H1 (cell line): ENCODE measurements at regions not wholly inside any gene's neighbourhood (a gene's known extent, or its start where the extent isn't known, plus 50 kb on each side); places are given as distances from the start of the nearest gene placed in this dataset.

Experiments used
- CTCF ChIA-PET: fragments of 300-600 bp; sonication (Branson Sonifier 250); formaldehyde crosslinking; loops from one replicate; lab custom pipeline; 2021; ENCODE audit not compliant: partially characterized antibody; lab: Charles Lee
- POLR2A ChIA-PET: fragments of 300-600 bp; sonication (Branson Sonifier 250); formaldehyde crosslinking; loops from one replicate; lab custom pipeline; 2021; ENCODE audit warnings: inconsistent platforms; ENCODE audit not compliant: partially characterized antibody; lab: Charles Lee
- DNase-seq, 2 experiments: peaks; one replicate each; pipeline versions ENCODE4 v3.0.0 to v3.0.0-alpha.2; 2010 to 2022; ENCODE audit warnings: low spot score in 2 of 2, low read depth in 1 of 2, mixed read lengths in 1 of 2
- FAIRE-seq: peaks from 2 replicates; lab custom pipeline; 2011; peaks lifted over from hg19 to GRCh38; lab: Jason Lieb, UNC
- H2AFZ ChIP-seq: 2 replicates; pipeline ENCODE4 v1.8.1; 2012; ENCODE audit warnings: low read length, inconsistent platforms
- H2AK5ac ChIP-seq: 2 replicates; pipeline ENCODE4 v1.6.1; 2013; ENCODE audit warnings: low read depth, low read length
- H2BK120ac ChIP-seq: replicated peaks from 2 replicates; pipeline ENCODE3; 2013; ENCODE audit warnings: low read depth, low read length, inconsistent platforms
- H2BK12ac ChIP-seq: 2 replicates; pipeline ENCODE4 v1.6.1; 2013; ENCODE audit warnings: low read depth, low read length
- H2BK15ac ChIP-seq: 2 replicates; pipeline ENCODE4 v1.6.1; 2013; ENCODE audit warnings: low read length
- H2BK20ac ChIP-seq: 2 replicates; pipeline ENCODE4 v1.6.1; 2013; ENCODE audit warnings: low read length
- H2BK5ac ChIP-seq: 2 replicates; pipeline ENCODE4 v1.6.1; 2013; ENCODE audit warnings: low read depth, low read length
- H3K14ac ChIP-seq: 2 replicates; pipeline ENCODE4 v1.6.1; 2013; ENCODE audit warnings: inconsistent platforms; ENCODE audit not compliant: insufficient read length
- H3K18ac ChIP-seq: 2 replicates; pipeline ENCODE4 v1.6.1; 2013; ENCODE audit warnings: low read length; ENCODE audit errors: extremely low read depth
- H3K23ac ChIP-seq: 2 replicates; pipeline ENCODE4 v1.6.1; 2013; ENCODE audit warnings: inconsistent platforms; ENCODE audit not compliant: insufficient read length
- H3K23me2 ChIP-seq: 2 replicates; pipeline ENCODE4 v1.6.1; 2013; ENCODE audit warnings: low read depth, low read length
- H3K27ac ChIP-seq: 2 replicates; pipeline ENCODE4 v1.6.1; 2011; ENCODE audit warnings: low read depth, low read length, inconsistent platforms
- H3K27me3 ChIP-seq, 4 experiments: replicated peaks in 1 of 4; 1 replicate in 1 of 4; 2 replicates in 3 of 4; pipeline versions ENCODE4 v1.6.1 to v1.8.1; 2011 to 2013; ENCODE audit warnings: low read length in 3 of 4, mild to moderate bottlenecking in 3 of 4, inconsistent platforms in 2 of 4, mixed read lengths in 2 of 4, moderate library complexity in 1 of 4; ENCODE audit not compliant: control insufficient read depth in 3 of 4, insufficient read depth in 3 of 4; ENCODE audit errors: extremely low read depth in 1 of 4
- H3K36me3 ChIP-seq, 4 experiments: 2 replicates each; pipeline versions ENCODE4 v1.6.1 to v1.8.1; 2011 to 2013; ENCODE audit warnings: mild to moderate bottlenecking in 4 of 4, low read length in 3 of 4, moderate library complexity in 2 of 4, control low read depth in 1 of 4, inconsistent platforms in 1 of 4; ENCODE audit not compliant: insufficient read depth in 4 of 4, control insufficient read depth in 2 of 4
- H3K4ac ChIP-seq: replicated peaks from 2 replicates; pipeline ENCODE3; 2013; ENCODE audit warnings: low read length, low read depth, mixed read lengths, inconsistent platforms; ENCODE audit not compliant: insufficient read length
- H3K4me1 ChIP-seq, 4 experiments: replicated peaks in 1 of 4; 1 replicate in 1 of 4; 2 replicates in 3 of 4; pipeline versions ENCODE4 v1.6.1 to v1.8.1; 2011 to 2013; ENCODE audit warnings: low read length in 3 of 4, inconsistent platforms in 2 of 4, mixed read lengths in 1 of 4; ENCODE audit not compliant: insufficient read depth in 4 of 4, control insufficient read depth in 3 of 4
- H3K4me2 ChIP-seq, 2 experiments: 2 replicates each; pipeline versions ENCODE4 v1.6.1 to v1.8.1; 2011 to 2013; ENCODE audit warnings: low read depth in 2 of 2, low read length in 2 of 2, control low read depth in 1 of 2, inconsistent platforms in 1 of 2, mild to moderate bottlenecking in 1 of 2; ENCODE audit not compliant: insufficient read depth in 1 of 2
- H3K4me3 ChIP-seq, 4 experiments: fragments of 200-600, 300-600 bp in 1 of 4; sonication (generic), shearing (Covaris generic), sonication (Bioruptor Twin) in 1 of 4; 2 replicates each; pipeline versions ENCODE4 v1.5.1 to v1.8.1; 2011 to 2016; ENCODE audit warnings: low read length in 4 of 4, low read depth in 3 of 4, control low read depth in 2 of 4, inconsistent platforms in 2 of 4, mild to moderate bottlenecking in 2 of 4, mixed read lengths in 1 of 4, moderate library complexity in 1 of 4; ENCODE audit not compliant: insufficient read depth in 2 of 4; ENCODE audit errors: extremely low read depth in 1 of 4
- H3K56ac ChIP-seq: replicated peaks from 2 replicates; pipeline ENCODE3; 2013; ENCODE audit warnings: low read depth, mild to moderate bottlenecking, mixed read lengths, low read length, inconsistent platforms; ENCODE audit not compliant: insufficient read length
- H3K79me1 ChIP-seq: 2 replicates; pipeline ENCODE4 v1.6.1; 2013; ENCODE audit warnings: low read depth, low read length, control low read depth
- H3K79me2 ChIP-seq, 2 experiments: 2 replicates each; pipeline versions ENCODE4 v1.6.1 to v1.8.1; 2012 to 2013; ENCODE audit warnings: low read length in 2 of 2, mild to moderate bottlenecking in 2 of 2, inconsistent platforms in 1 of 2; ENCODE audit not compliant: insufficient read depth in 2 of 2, control insufficient read depth in 1 of 2
- H3K9ac ChIP-seq, 4 experiments: replicated peaks in 1 of 4; 1 replicate in 1 of 4; 2 replicates in 3 of 4; pipeline versions ENCODE4 v1.6.1 to v1.8.1; 2011 to 2013; ENCODE audit warnings: low read depth in 3 of 4, low read length in 3 of 4, control low read depth in 2 of 4, mild to moderate bottlenecking in 2 of 4, moderate library complexity in 2 of 4, inconsistent platforms in 1 of 4; ENCODE audit errors: extremely low read depth in 1 of 4
- H3K9me3 ChIP-seq, 2 experiments: 2 replicates each; pipeline versions ENCODE4 v1.6.1 to v1.8.1; 2012 to 2013; ENCODE audit warnings: mild to moderate bottlenecking in 2 of 2, moderate library complexity in 2 of 2, control low read depth in 1 of 2, inconsistent platforms in 1 of 2, low read depth in 1 of 2, low read length in 1 of 2, mixed read lengths in 1 of 2; ENCODE audit not compliant: insufficient read depth in 2 of 2
- H4K20me1 ChIP-seq, 2 experiments: replicated peaks in 1 of 2; 2 replicates each; pipeline versions ENCODE3 to v1.8.1; 2011 to 2013; ENCODE audit warnings: inconsistent platforms in 2 of 2, low read length in 2 of 2, mild to moderate bottlenecking in 1 of 2; ENCODE audit not compliant: insufficient read depth in 2 of 2, control insufficient read depth in 1 of 2
- H4K5ac ChIP-seq: 2 replicates; pipeline ENCODE4 v1.6.1; 2013; ENCODE audit warnings: low read length, low read depth, mixed read lengths, inconsistent platforms; ENCODE audit not compliant: insufficient read length
- H4K8ac ChIP-seq: 2 replicates; pipeline ENCODE4 v1.8.0; 2013; ENCODE audit warnings: mild to moderate bottlenecking, moderate library complexity, low read length, inconsistent platforms; ENCODE audit not compliant: insufficient read depth; ENCODE audit errors: extremely low read depth
- H4K91ac ChIP-seq: replicated peaks from 2 replicates; pipeline ENCODE3; 2013; ENCODE audit warnings: low read length, mixed read lengths, inconsistent platforms; ENCODE audit not compliant: insufficient read length
- MAFK ChIP-seq: IDR thresholded peaks from 2 replicates; pipeline ENCODE4 v1.6.1; 2012; ENCODE audit warnings: low read depth, mild to moderate bottlenecking, improper control_type of control experiment, low read length
- SRF ChIP-seq: IDR thresholded peaks from 2 replicates; pipeline ENCODE4 v1.6.1; 2011; ENCODE audit warnings: mild to moderate bottlenecking, low read depth, low read length, moderate library complexity
- WGBS, 2 experiments: shearing (Covaris generic) in 1 of 2; methylation state at CpG; one replicate each; pipeline versions ENCODE4 v1.1.6 to v1.1.7; 2013 to 2015; ENCODE audit warnings: low lambda C conversion rate in 2 of 2, mixed read lengths in 2 of 2, inconsistent platforms in 1 of 2, low coverage in 1 of 2, missing lambda C conversion rate in 1 of 2; ENCODE audit not compliant: insufficient replicate concordance in 2 of 2, insufficient coverage in 1 of 2, insufficient read length in 1 of 2; ENCODE audit errors: extremely low coverage in 1 of 2, missing lambda C conversion rate in 1 of 2; 5-methylcytosine and 5-hydroxymethylcytosine counted together

GRCh38 chr2:76193089-76193488, 482.4 kb upstream of the GCFC2 start:
- Histone ChIP-seq H3K4me2 (no peak overlapping the region), H2BK15ac (no peak overlapping the region), H3K27ac (no peak overlapping the region), H3K23ac (no peak overlapping the region), H3K23me2 (no peaks in the 10 kb centered on the region), H3K79me2 (no peaks in the 10 kb centered on the region), H3K4me3 (no peak overlapping the region), H2AFZ (no peak overlapping the region), H2BK5ac (no peak overlapping the region), H3K4me1 (peaks cover 0 to 3% (median 0%) of the 10 kb centered on the region in 4 experiments; a peak in 1 of 7 replicates), H3K79me1 (no peaks in the 10 kb centered on the region), H2BK12ac (no peak overlapping the region), H3K9ac (no peak overlapping the region), H3K27me3 (peaks cover 0 to 1% (median 0%) of the 10 kb centered on the region in 4 experiments; a peak in 1 of 7 replicates), H4K5ac (no peak overlapping the region), H3K4ac (no peak overlapping the region), H2BK20ac (no peak overlapping the region), H3K9me3 (no peaks in the 10 kb centered on the region), H3K56ac (no peak overlapping the region), H3K14ac (no peak overlapping the region), H2AK5ac (no peak overlapping the region), H3K18ac (no peak overlapping the region), H4K20me1 (no peaks in the 10 kb centered on the region), H4K8ac (no peak overlapping the region), H4K91ac (no peak overlapping the region), H3K36me3 (no peaks in the 10 kb centered on the region), H2BK120ac (no peak overlapping the region)
- 94% methylated on average over 3 of the region's 3 CpGs; no CpG with 5 or more reads in 1 of the 2 experiments for WGBS, 2 experiments
- TF ChIP-seq SRF (no peak), MAFK (no peak)
- ChIA-PET CTCF (interaction anchor here (0.6 to 1.5 kb wide), 2 partner anchors 9 to 11 kb away, joined by 3 to 5 read pairs; no protein-coding TSS in a partner anchor), POLR2A (no interaction called here)
- FAIRE-seq (no peak), DNase-seq (no peak)
